GM19324 (cell line): ENCODE measurements at regions not wholly inside any gene's neighbourhood (a gene's known extent, or its start where the extent isn't known, plus 50 kb on each side); places are given as distances from the start of the nearest gene placed in this dataset.

ENCODE experiments used
- ATAC-seq: cut with Tn5 transposase; IDR thresholded peaks from one replicate; pipeline ENCODE4 v1.9.1; 2021; ENCODE audit warnings: mild to moderate bottlenecking, moderate library complexity; ENCODE audit not compliant: unreplicated experiment, low FRiP score

DNA sequence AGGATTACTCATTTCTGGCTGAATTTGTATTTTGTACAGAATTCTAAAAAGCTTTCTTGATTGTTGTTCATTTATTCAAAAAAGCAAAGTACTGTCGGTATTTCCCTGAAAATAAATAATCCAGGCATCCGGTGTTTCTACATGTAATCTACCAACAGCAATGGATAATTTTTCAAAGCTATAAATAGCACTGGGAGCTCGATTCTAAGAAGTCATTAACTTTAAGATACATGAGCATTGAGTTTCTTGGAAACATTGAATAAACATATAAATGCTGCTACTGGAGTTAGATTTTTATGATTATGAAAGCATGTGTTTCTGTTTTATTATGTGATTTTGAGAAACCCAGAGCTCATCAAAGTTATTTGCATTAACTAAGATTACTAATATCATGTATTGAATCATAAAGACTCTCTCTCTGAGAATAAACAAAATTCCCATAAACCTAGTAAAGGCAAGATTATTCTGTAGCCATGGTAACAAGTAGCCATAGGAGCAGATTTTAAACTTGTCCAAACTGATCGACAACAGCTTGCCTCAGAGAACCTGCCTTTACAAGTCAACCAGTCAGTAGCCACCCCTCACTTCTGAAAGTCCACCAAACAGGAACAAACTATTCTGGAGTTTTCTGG is 197.0 kb downstream of the DRD1 start:
- no peak for ATAC-seq

DNA sequence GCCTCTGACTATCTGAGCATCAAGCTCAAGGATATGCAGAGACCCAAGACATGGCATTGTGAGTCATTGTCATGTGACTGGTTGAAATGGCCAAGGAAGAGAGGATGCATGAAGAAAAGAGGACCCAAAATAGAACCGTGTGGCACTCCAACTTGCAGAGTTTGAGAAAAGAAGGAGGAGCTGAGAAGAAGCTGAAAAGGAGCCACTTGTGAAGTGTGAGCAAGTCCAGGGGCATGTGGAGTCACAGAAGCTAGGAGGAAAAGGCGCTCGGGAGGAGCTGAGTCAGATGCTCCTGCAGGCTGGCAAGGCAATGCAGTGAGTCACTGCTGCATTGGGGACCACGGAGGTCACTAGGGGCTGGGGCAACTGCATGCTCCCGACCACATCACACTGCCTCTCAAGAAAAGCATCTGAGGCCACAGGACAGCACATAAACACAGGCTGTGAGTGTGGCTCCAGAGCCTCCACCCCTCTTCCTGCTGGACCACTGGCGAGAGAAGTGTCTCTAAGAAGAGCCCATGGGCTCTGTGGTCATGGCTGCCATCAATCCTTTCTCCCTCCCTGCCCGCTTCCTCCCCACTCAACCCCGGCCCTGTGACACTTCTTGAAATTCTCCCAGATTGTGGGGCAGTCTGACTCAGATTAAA is 197.6 kb downstream of the DRD1 start:
- ATAC-seq, result no peak

DNA sequence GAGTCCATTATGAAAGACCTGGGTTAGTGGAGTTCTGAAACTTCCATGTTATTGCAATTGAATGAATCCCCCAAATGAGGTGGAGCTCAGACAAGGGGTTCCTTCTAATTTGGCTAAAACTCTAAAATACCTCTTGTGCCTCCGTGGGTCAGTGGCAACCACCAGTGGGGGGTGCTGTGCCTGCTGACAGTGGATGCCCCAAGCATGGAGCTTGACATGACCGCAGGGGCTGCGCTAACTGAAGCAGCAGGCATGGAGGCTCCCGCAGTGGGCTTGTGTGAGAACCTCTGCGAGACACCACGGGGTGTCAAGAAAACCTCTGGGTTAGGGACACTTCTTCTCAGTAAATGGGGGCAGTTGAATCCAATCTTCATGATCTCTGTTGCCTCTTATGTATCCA is 200.5 kb downstream of the DRD1 start:
- no peak for ATAC-seq

DNA sequence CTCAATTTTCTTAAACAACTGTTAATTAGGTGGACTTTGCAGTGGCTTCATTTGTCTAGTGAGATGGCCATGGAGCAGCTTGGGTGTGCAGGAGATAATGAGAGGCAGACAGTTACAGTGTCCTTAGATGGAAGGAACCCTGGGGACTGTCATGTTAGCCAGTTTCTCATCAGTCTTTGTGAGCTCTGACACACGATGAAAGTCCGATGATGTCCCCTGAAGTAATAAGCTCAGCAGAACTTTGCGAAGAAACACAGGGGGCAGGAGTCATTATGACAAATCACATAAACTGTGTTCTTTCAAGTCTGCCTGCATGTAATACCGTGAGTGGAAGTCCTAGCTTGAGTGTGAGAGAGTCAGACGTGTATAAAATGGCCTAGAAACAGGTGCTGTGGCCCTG is 201.8 kb downstream of the DRD1 start:
- no peak for ATAC-seq

DNA sequence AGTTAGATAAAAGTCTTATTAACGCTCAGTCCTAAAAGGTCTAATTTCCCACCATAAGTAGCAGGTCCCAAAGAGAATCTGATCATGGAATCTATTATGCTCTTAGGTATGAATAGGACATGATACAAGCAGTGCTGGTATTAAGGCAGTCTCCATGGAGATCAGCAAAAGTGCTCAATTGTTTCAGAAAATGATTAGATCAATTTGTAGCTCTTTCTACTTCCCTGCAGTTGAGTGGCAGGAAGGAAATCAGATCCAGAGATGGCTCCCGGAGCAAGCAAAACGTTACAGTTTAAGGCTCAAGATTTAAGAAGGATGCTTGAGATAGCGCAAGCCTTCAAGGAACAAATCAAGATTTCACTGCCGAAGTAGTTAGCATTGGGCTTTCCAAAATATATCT is 205.7 kb downstream of the DRD1 start:
- no peak for ATAC-seq

DNA sequence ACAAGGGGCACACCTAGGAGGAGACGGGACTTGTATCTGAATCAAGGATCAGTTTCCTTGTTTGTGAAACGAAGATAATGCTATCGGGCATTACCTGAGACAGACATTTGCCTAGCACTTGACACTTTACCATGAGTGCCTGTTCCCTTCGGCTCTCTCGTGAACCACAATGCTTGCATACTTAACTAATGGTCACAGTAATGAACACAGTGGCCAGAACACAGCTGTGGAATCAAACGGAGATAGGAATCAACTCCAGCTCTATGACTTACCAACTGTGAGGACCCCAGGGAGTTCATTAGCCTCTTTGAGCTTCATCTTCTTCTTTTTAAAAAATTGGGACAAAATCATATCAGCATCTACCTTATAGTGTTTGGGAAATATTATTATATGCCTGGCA is 207.8 kb downstream of the DRD1 start:
- ATAC-seq, result no peak

DNA sequence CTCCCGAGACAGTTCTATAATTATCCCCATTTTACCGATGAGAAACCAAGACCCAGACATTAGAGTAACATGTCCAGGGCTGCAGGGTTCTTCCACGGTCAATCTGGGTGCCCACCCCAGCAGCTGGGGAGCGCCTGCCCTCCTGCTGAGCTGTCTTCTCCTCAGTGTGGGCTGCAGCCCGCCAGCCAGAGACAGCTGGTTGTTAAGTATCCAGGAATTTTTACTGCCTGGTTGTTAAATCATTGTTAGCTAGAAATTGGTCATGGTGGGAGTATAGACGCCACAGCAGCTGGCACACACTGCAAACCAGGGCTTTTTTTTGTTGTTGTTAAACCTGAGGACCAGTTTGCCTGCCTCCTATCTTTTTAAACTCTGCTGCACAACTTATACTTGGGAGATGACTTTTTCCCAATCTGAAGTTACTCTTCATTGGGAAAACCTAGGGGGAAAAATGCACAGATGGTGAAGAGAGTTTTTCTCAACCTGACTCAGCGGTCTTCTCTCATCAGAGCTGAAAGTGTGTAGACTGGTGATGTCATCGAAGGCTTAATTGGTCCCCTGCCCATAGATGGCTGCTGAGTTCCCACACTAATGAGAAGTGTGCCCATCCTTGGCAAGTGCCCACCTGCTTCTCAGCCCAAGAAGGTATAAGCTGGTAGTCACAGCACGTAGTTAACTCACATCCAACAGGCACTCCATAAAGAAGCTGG is 208.6 kb downstream of the DRD1 start:
- ATAC-seq, result no peak

DNA sequence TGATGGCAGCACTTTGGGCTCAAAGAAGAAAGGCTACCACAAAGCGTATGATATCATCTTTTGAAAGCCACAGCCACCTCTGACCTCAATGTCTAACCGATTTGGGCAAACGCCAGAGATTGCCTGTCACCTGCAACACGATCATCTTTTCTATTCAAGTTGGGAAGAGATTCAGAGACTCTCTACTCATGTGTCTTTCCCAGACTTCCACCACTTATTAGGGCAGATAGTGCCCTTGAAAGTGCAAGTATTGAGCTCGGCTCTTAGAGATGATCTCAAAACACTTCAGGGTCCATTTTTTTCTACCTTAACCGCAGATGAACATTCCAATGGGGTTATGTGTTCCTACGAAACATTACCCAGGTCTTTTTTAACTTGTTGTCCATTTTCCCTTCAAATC is 213.7 kb downstream of the DRD1 start:
- no peak for ATAC-seq

DNA sequence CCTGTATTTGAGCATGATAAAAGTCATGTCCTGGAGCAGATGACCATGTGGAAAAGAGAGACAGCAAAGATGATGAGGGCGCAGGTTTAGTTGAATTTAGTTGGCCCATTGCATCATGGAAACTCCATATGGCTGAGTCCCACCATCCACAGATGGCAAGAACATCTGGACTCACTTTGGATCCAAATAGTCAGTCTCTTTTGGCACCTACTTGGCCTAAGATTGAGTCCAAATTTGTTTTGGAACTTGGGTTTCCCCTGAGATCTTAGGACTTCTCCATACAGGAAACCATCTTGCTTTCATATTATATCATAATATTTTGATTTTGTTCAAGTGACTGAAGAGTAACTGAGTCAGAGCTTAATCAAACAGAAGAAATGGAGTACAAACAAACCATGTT is 217.5 kb downstream of the DRD1 start:
- no peak for ATAC-seq

DNA sequence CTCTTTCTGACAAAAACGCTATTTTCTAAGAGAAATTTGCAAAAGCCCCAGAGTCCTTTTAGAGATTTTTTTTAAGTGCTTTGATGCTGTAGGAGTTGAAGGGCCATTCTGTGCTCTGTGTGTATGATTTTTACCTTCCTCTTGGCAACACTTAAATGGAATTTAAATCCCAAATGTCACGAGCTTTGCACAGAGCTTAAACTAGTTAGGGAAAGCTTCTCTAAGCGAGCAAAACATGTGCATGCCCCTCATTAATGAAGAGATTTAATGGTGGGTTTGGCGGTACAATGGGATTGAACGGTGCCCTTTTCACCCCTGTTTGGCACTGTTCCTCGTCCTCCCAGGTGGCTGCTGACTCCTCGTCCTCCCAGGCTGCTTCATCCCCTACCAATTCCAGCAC is 220.7 kb downstream of the DRD1 start:
- ATAC-seq, result no peak

DNA sequence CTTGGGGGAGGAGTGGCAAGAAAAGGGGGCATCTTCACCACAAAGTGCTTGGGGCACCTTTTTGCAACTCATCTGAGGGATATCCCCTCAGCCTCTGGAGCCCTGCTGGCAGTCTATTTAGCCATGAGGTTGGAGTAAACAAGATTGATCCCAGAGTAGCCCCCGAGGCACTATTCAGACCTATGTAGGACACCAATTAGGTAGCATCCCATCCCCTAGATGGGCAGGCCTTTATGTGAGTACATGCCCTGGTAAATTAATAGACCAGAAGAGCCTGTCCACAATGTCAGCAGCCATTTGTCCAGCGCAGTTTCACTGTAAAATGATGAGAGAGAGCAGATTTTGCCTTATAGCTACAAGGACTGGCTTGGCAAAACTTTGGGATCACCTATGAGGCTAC is 221.4 kb downstream of the DRD1 start:
- ATAC-seq, result no peak

DNA sequence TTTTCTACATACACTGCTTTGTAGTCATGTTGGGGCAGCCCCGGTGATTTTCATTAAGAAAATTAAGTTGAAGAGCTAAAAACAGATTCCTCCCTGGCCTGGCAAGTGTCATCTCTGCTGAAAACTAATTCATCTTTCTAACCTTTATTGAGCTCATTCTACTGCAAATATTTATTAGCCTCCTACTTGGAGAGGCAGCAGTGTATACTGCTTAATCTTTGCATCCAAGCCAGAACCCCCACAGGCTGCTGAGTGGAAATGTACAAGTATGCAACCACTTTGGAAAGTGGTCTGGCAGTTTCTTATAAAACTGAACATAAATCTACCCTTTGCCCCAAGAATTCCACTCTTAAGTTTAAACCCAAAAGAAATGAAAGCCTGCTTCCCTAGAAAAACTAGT is 223.4 kb downstream of the DRD1 start:
- ATAC-seq, result no peak

DNA sequence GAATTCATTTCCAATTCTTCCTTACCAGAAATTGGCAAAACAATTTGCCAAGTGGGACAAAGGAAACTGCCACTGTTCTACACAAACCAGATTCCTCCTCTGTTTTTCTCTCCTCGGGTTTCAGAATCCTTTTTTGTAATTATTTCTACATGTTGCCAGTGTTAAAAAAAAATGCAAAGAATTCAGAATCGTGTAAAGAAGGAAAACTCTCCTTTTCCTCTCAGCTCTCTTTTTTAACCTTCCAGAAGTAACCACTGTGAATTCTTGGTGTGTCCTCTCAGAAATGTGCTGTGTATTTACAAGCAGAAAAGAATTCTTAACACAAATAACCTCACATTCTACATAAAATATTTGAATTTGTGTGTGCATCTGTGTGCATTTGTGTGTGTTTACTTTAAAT is 224.6 kb downstream of the DRD1 start:
- no peak for ATAC-seq

DNA sequence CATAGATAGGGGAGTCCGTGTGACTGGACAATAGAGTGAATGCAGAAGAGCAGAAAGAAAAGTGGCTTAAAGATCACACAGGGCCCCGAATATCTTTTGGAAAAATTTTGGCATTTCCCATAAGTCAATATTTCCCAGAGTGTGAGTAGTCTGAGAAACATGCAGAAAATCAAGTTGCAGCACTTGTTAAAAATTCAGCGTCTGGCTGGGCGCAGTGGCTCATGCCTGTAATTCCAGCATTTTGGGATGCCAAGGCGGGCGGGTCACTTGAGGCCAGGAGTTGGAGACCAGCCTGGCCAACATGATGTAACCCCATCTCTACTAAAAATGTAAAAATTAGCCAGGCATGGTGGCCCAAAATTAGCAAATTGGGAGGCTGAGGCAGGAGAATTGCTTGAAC is 227.0 kb downstream of the DRD1 start:
- no peak for ATAC-seq

DNA sequence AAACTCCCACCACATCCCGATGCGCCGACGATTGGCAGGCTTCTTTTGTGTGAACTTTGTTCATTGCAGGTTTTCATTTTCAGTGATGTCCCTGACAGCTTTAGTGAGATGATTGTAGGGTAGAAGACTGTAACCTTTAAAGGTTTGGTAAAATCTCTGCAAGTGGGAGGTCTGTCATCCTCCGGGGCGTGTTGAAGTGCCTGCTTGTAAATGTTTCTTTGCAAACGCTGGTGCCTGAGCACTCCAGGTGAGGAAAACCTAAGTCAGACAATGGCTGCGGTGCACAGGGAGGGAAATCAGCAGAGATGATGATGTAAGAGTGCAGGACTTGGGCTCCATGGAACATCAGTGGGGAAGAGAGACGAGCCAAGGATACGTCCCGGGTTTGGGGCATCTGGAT is 228.1 kb downstream of the DRD1 start:
- ATAC-seq, result no peak

DNA sequence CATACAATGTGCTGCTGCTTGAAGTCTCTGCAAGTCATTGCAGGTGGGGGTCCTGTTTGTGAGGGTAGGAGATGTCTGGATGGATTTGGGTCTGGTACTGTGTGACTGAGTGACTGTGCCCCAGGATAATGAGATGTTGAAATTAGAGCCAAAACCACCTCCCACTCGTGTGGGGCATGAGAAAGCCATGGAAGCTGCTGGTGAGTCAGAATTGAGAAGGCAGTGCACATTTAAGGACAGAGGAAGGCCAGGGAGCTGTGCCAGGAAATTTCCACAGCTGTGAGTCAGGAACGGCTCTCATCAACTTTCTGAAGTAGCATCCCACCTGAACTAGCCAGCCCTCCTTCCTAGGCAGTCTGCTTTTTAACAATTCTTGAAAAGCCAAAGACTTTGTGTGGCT is 229.8 kb downstream of the DRD1 start:
- ATAC-seq, result no peak

DNA sequence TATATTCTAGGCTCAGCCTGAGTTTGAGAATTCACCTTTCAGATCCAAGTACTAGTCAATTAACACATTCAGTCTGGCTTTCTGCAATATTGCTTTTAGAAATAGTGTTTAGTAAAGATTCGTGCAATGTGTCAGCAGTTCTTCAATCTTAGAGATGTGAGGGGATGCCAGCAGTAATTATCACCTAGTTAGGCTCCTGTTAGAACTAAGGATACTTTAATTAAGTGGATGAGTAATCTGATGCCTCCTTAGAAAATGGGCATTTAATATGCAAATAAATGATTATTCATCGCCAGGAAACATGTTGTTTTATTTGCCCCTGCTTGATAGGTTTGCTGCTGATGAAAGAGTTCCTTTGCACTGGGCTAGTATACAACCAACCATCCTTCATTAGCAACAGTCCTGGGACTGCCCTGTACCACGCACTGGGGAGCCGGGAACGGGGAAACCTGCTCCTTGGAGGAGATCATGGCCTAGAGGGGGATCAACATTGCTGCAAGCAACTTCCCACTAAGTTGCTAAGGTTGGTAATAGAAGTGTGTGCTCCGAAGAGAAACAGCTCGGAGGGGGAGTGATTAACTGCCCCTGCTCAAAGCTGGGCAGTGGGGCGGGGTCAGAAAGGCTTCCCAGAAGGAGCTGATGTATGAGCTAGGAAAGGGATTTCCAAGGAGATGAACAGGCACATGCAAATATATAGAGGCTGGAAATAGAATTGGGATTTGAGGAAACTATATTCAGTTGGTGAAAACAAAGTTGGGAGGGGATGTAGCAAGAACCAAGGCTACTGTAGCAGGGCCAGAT is 231.8 kb downstream of the DRD1 start:
- ATAC-seq, result no peak

DNA sequence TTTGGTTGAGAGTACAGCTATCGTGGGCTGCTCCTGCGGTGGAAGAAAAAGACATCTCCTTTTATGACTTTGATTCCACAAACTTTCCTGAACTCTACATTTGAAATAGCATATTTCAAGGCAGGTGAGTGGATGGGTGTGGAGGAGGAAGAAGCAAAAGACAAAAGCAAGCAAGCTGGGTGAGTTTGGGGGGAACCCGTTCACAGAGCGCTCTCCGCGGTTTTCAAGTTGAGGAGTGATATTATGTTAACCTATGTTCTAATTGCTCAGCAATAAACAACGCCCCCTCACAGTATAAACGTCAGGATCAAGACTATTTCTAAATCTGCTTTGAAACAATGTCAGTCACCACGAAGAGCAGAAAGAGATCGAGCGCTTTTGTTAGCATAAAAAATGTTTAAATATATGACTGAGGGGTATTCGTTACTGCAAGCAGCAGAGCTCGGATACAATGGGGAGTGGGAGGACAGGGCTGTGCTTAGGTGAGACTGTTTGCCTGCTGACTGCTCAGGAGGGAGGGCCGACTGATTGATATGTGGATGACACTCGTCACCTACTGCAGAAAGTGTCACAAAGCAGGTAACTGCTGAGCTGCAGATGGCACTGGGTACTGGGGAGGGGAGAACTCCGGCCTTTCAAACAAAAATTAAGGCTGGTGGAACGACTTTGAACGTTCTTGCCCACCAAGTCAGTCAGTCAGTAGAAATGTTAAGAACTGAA is 236.5 kb downstream of the DRD1 start:
- ATAC-seq, result no peak

DNA sequence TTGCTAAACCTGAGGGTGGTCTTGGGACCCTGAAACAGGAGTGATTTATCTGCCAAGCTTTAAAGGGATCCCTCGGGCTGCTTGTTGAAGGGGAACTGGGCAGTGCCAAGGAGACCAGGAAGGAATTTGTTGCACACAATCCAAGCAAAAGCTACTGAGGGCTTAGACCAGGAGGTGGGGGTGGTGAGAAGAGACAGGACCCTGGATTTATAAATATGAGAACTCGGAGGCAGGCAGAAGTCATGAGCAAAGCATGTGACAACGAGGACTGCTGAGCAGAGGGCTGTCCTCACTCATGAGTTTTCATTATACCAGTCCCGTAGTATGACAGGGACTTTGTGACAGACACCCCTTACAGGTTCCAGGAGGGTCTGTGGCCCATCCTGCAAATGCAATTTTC is 237.3 kb downstream of the DRD1 start:
- no peak for ATAC-seq

DNA sequence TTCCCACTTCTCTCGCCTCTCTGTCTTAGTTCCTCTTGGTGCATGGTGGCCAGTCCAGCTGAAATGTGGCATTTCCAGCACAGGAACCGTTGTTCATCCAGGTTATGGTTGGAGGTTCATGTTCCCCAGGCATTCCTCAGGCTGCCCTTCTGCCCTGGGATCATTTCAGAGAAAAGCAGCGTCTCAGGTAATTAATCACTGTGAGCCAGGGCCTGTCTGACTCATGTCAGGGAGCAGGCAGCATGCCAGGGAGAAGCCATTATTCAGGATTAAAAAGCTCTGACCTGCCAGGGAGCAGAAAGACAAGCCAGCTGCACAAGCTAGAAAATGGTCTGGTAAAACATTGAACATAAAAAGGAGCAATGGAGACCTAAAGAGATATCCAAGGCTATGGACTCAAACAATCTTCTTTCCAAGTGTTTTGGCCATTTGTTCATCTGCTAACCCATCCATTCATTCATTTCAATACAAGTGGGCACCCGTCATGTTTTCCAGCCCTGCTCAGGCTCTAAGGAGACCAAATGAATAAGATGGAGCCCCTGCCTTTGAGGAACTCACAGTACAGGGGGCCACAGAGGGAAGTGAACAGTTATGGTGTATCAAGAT is 241.4 kb downstream of the DRD1 start:
- ATAC-seq, result no peak
